Liver (tissue), 7 donors: ENCODE measurements at regions not wholly inside any gene's neighbourhood (a gene's known extent, or its start where the extent isn't known, plus 50 kb on each side); places are given as distances from the start of the nearest gene placed in this dataset.

ENCODE experiments used
- DNase-seq: peaks from one replicate; pipeline ENCODE4 v3.0.0-alpha.2; 2017; ENCODE audit warnings: low spot score
- H3K27ac ChIP-seq, 2 donors: one replicate each; pipeline ENCODE4 v1.7.0; 2013; ENCODE audit warnings: inconsistent platforms in 2 of 2, low read length in 2 of 2, control low read depth in 1 of 2, low read depth in 1 of 2, mild to moderate bottlenecking in 1 of 2
- H3K27me3 ChIP-seq, 4 donors: one replicate each; pipeline versions ENCODE4 v1.6.1 to v1.7.0; 2013; ENCODE audit warnings: low read length in 3 of 4, inconsistent platforms in 1 of 4, mild to moderate bottlenecking in 1 of 4, moderate library complexity in 1 of 4; ENCODE audit not compliant: control insufficient read depth in 4 of 4, insufficient read depth in 4 of 4
- H3K36me3 ChIP-seq, 4 donors: one replicate each; pipeline versions ENCODE4 v1.6.1 to v1.7.0; 2013; ENCODE audit warnings: low read length in 3 of 4, mild to moderate bottlenecking in 3 of 4, low read depth in 1 of 4, moderate library complexity in 1 of 4; ENCODE audit not compliant: control insufficient read depth in 4 of 4, insufficient read depth in 3 of 4
- H3K4me1 ChIP-seq, 4 donors: one replicate each; pipeline versions ENCODE4 v1.6.1 to v1.7.0; 2013; ENCODE audit warnings: low read length in 3 of 4, mild to moderate bottlenecking in 3 of 4, moderate library complexity in 1 of 4; ENCODE audit not compliant: control insufficient read depth in 4 of 4, insufficient read depth in 4 of 4
- H3K4me3 ChIP-seq, 3 donors: one replicate each; pipeline versions ENCODE4 v1.6.1 to v1.7.0; 2013; ENCODE audit warnings: low read length in 3 of 3, control low read depth in 1 of 3, low read depth in 1 of 3, mild to moderate bottlenecking in 1 of 3
- H3K9ac ChIP-seq, 2 donors: one replicate each; pipeline ENCODE4 v1.7.0; 2013; ENCODE audit warnings: low read length in 2 of 2, mild to moderate bottlenecking in 2 of 2, moderate library complexity in 2 of 2, control low read depth in 1 of 2, low read depth in 1 of 2
- H3K9me3 ChIP-seq, 4 donors: one replicate each; pipeline versions ENCODE4 v1.6.1 to v1.7.0; 2013; ENCODE audit warnings: low read length in 3 of 4; ENCODE audit not compliant: control insufficient read depth in 4 of 4
- EGR1 ChIP-seq, 2 donors: IDR thresholded peaks; 2 replicates each; pipeline ENCODE4 v1.6.1; 2016 to 2018; ENCODE audit warnings: antibody characterized with exemption in 2 of 2, low read depth in 2 of 2
- FOXA1 ChIP-seq: IDR thresholded peaks from 2 replicates; pipeline ENCODE4 v1.6.1; 2016; ENCODE audit warnings: antibody characterized with exemption
- FOXA2 ChIP-seq: IDR thresholded peaks from 2 replicates; pipeline ENCODE4 v1.6.1; 2016; ENCODE audit warnings: antibody characterized with exemption
- GABPA ChIP-seq, 2 donors: IDR thresholded peaks in 1 of 2; conservative IDR thresholded peaks in 1 of 2; 2 replicates each; pipeline ENCODE4 v1.6.1; 2016; ENCODE audit warnings: antibody characterized with exemption in 2 of 2, mild to moderate bottlenecking in 1 of 2, moderate library complexity in 1 of 2
- HNF4A ChIP-seq, 2 donors: conservative IDR thresholded peaks; 2 replicates each; pipeline ENCODE4 v1.6.1; 2016; ENCODE audit warnings: antibody characterized with exemption in 2 of 2, mild to moderate bottlenecking in 2 of 2
- JUND ChIP-seq, 2 donors: IDR thresholded peaks; 2 replicates each; pipeline ENCODE4 v1.6.1; 2016; ENCODE audit warnings: antibody characterized with exemption in 2 of 2
- NR2F2 ChIP-seq: IDR thresholded peaks from 2 replicates; pipeline ENCODE4 v1.6.1; 2016; ENCODE audit warnings: antibody characterized with exemption
- RAD21 ChIP-seq, 2 donors: IDR thresholded peaks; 2 replicates each; pipeline ENCODE4 v1.6.1; 2016; ENCODE audit warnings: antibody characterized with exemption in 2 of 2, mild to moderate bottlenecking in 2 of 2
- RXRA ChIP-seq, 2 donors: IDR thresholded peaks; 2 replicates each; pipeline ENCODE4 v1.6.1; 2017 to 2018; ENCODE audit warnings: antibody characterized with exemption in 2 of 2, mild to moderate bottlenecking in 1 of 2
- TAF1 ChIP-seq: conservative IDR thresholded peaks from 2 replicates; pipeline ENCODE4 v1.6.1; 2016; ENCODE audit warnings: antibody characterized with exemption, mild to moderate bottlenecking
- YY1 ChIP-seq: IDR thresholded peaks from 2 replicates; pipeline ENCODE4 v1.6.1; 2016; ENCODE audit warnings: antibody characterized with exemption, mild to moderate bottlenecking
- WGBS: extraction: QIAGEN DNeasy Blood & Tissue Kit; methylation state at CpG from one replicate; pipeline ENCODE4 v1.1.7; 2013; 5-methylcytosine and 5-hydroxymethylcytosine counted together
- TF ChIP-seq, protein P1 (sequence below): IDR thresholded peaks from 2 replicates; pipeline ENCODE4 v1.6.1; 2016; ENCODE audit warnings: antibody characterized with exemption
- TF ChIP-seq, protein P2 (sequence below): IDR thresholded peaks from 2 replicates; pipeline ENCODE4 v1.6.1; 2016; ENCODE audit warnings: antibody characterized with exemption
- TF ChIP-seq, protein P3 (sequence below): IDR thresholded peaks from 2 replicates; pipeline ENCODE4 v1.6.1; 2016; ENCODE audit warnings: antibody characterized with exemption, mild to moderate bottlenecking
- TF ChIP-seq, protein P4 (sequence below): IDR thresholded peaks from 2 replicates; pipeline ENCODE4 v1.6.1; 2016; ENCODE audit warnings: antibody characterized with exemption
- donor health status: healthy.
- donor health status: healthy.
- donor health status: healthy.
- donor health status: healthy.

DNA sequence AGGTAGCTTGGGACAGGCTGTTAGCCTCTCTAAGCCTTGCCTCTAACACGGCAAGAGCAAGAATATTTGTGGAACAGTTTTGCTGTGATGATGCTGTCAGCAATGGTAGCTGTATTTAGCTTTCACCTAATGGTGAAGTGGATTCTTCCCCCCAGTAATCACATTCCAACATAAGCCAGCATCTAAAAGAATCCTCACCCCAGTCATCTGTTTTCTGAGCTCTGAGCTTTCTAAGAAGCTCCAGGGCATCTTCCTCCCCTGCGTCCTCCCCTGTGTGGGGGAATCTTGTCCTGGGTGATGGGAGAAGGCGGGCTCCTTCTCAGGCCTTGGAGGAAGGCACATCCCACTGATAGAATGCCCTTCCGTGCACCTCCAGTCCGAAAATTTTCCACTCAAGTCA is 367.6 kb downstream of the BRD1 start:
- DNase-seq: no peak
- Histone ChIP-seq H3K9me3 (no peaks in the 10 kb centered on the region), H3K9ac (no peak overlapping the region), H3K4me1 (no peaks in the 10 kb centered on the region), H3K4me3 (no peak overlapping the region), H3K27ac (no peak overlapping the region), H3K36me3 (no peaks in the 10 kb centered on the region), H3K27me3 (peaks cover 0 to 4% (median 0%) of the 10 kb centered on the region in 4 donors)
- 59% methylated on average over 5 of the region's 5 CpGs for WGBS
- TF ChIP-seq RAD21 (IDR thresholded peaks at IDR 0.05): no peak
- no peak for TF ChIP-seq JUND (IDR thresholded peaks at IDR 0.05)
- TF ChIP-seq NR2F2: no peak
- TF ChIP-seq, protein P1, sequence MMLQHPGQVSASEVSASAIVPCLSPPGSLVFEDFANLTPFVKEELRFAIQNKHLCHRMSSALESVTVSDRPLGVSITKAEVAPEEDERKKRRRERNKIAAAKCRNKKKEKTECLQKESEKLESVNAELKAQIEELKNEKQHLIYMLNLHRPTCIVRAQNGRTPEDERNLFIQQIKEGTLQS: no peak

DNA sequence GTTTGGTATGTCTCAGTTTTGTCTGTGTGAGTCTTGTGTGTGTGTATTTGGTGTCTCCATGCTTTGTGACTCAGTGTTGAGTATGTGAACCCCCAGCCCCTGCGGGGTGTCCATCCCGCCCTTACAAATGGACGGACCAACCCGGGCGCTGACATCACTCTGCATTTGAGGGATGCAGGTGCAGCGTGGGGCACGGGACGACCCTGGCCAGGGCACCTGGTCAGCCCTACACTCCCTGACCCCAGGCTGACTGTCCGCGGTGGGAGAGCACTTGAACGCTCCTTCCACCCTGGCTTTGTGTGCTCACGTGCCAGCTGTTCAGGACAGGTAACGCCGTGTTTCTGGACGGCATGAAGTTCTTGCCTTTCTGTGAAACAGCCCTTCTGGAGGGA is 369.0 kb downstream of the BRD1 start:
- TF ChIP-seq GABPA (IDR thresholded peaks at IDR 0.05 in 1 of 2, conservative IDR thresholded peaks at IDR 0.05 in 1 of 2) (no peak), YY1 (no peak), FOXA1 (no peak), JUND (IDR thresholded peaks at IDR 0.05) (no peak), EGR1 (IDR thresholded peaks at IDR 0.05; ENCODE audit: low read depth in 2 of 2) (no peak), TAF1 (no peak), FOXA2 (no peak), HNF4A (conservative IDR thresholded peaks at IDR 0.05) (no peak), RAD21 (IDR thresholded peaks at IDR 0.05) (no peak), RXRA (IDR thresholded peaks at IDR 0.05) (no peak), NR2F2 (no peak)
- TF ChIP-seq, protein P2, sequence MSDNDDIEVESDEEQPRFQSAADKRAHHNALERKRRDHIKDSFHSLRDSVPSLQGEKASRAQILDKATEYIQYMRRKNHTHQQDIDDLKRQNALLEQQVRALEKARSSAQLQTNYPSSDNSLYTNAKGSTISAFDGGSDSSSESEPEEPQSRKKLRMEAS: no peak
- TF ChIP-seq, protein P1: no peak
- TF ChIP-seq, protein P3, sequence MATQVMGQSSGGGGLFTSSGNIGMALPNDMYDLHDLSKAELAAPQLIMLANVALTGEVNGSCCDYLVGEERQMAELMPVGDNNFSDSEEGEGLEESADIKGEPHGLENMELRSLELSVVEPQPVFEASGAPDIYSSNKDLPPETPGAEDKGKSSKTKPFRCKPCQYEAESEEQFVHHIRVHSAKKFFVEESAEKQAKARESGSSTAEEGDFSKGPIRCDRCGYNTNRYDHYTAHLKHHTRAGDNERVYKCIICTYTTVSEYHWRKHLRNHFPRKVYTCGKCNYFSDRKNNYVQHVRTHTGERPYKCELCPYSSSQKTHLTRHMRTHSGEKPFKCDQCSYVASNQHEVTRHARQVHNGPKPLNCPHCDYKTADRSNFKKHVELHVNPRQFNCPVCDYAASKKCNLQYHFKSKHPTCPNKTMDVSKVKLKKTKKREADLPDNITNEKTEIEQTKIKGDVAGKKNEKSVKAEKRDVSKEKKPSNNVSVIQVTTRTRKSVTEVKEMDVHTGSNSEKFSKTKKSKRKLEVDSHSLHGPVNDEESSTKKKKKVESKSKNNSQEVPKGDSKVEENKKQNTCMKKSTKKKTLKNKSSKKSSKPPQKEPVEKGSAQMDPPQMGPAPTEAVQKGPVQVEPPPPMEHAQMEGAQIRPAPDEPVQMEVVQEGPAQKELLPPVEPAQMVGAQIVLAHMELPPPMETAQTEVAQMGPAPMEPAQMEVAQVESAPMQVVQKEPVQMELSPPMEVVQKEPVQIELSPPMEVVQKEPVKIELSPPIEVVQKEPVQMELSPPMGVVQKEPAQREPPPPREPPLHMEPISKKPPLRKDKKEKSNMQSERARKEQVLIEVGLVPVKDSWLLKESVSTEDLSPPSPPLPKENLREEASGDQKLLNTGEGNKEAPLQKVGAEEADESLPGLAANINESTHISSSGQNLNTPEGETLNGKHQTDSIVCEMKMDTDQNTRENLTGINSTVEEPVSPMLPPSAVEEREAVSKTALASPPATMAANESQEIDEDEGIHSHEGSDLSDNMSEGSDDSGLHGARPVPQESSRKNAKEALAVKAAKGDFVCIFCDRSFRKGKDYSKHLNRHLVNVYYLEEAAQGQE: no peak
- TF ChIP-seq, protein P4, sequence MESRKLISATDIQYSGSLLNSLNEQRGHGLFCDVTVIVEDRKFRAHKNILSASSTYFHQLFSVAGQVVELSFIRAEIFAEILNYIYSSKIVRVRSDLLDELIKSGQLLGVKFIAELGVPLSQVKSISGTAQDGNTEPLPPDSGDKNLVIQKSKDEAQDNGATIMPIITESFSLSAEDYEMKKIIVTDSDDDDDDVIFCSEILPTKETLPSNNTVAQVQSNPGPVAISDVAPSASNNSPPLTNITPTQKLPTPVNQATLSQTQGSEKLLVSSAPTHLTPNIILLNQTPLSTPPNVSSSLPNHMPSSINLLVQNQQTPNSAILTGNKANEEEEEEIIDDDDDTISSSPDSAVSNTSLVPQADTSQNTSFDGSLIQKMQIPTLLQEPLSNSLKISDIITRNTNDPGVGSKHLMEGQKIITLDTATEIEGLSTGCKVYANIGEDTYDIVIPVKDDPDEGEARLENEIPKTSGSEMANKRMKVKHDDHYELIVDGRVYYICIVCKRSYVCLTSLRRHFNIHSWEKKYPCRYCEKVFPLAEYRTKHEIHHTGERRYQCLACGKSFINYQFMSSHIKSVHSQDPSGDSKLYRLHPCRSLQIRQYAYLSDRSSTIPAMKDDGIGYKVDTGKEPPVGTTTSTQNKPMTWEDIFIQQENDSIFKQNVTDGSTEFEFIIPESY: no peak
- no peaks in the 10 kb centered on the region for H3K4me1 ChIP-seq
- H3K4me3 ChIP-seq: no peak overlapping the region
- H3K27me3 ChIP-seq: peaks cover 0 to 4% (median 0%) of the 10 kb centered on the region in 4 donors
- 89% methylated on average over 15 of the region's 15 CpGs for WGBS
- H3K36me3 ChIP-seq: no peaks in the 10 kb centered on the region
- H3K9ac ChIP-seq: no peak overlapping the region
- H3K27ac ChIP-seq: no peak overlapping the region
- DNase-seq: no peak
- no peaks in the 10 kb centered on the region for H3K9me3 ChIP-seq
